CD4-positive, CD25-positive, alpha-beta regulatory T cell (primary cell): ENCODE measurements at regions not wholly inside any gene's neighbourhood (a gene's known extent, or its start where the extent isn't known, plus 50 kb on each side); places are given as distances from the start of the nearest gene placed in this dataset.

Experiments
- ATAC-seq, 2 donors: fragments of 150-1000 bp; cut with Tn5 transposase; one replicate each; pipeline ENCODE4 v1.10.0; 2021; ENCODE audit warnings: low read depth in 2 of 2, moderate number of reproducible peaks in 2 of 2, moderate library complexity in 1 of 2
- DNase-seq, 3 donors: peaks; one replicate each; pipeline versions ENCODE4 v3.0.0 to v3.0.0-alpha.2; 2012 to 2022; ENCODE audit warnings: mixed read lengths in 1 of 3
- H3K27ac ChIP-seq: one replicate; pipeline ENCODE4 v1.7.0; 2013; ENCODE audit warnings: mild to moderate bottlenecking, low read length; ENCODE audit not compliant: insufficient read depth, poor library complexity, severe bottlenecking
- H3K27me3 ChIP-seq: one replicate; pipeline ENCODE4 v1.7.0; 2013; ENCODE audit warnings: low read length; ENCODE audit not compliant: control insufficient read depth, insufficient read depth
- H3K36me3 ChIP-seq: one replicate; pipeline ENCODE4 v1.7.0; 2013; ENCODE audit warnings: mild to moderate bottlenecking, low read length, moderate library complexity; ENCODE audit not compliant: control insufficient read depth, insufficient read depth
- H3K4me1 ChIP-seq: 2 replicates; pipeline ENCODE4 v1.7.0; 2013; ENCODE audit warnings: mild to moderate bottlenecking, low read length; ENCODE audit not compliant: insufficient read depth, control insufficient read depth, poor library complexity, severe bottlenecking
- H3K4me3 ChIP-seq: one replicate; pipeline ENCODE4 v1.7.0; 2013; ENCODE audit warnings: low read depth, mild to moderate bottlenecking, low read length, moderate library complexity
- H3K9me3 ChIP-seq, 2 experiments: 1 replicate in 1 of 2; 2 replicates in 1 of 2; pipeline ENCODE4 v1.7.0; 2013; ENCODE audit warnings: low read length in 2 of 2, mild to moderate bottlenecking in 1 of 2, moderate library complexity in 1 of 2; ENCODE audit not compliant: control insufficient read depth in 2 of 2
- H3K27ac Mint-ChIP-seq, 3 donors: one replicate each; pipeline ENCODE4 v1.8.0; 2020 to 2022; ENCODE audit warnings: mild to moderate bottlenecking in 3 of 3, mixed read lengths in 3 of 3, moderate library complexity in 2 of 3
- H3K27me3 Mint-ChIP-seq: one replicate; pipeline ENCODE4 v1.8.0; 2022; ENCODE audit warnings: mild to moderate bottlenecking, mixed read lengths
- H3K36me3 Mint-ChIP-seq: one replicate; pipeline ENCODE4 v1.8.0; 2020; ENCODE audit warnings: mixed read lengths
- H3K4me1 Mint-ChIP-seq, 4 donors: one replicate each; pipeline ENCODE4 v1.8.0; 2020 to 2022; ENCODE audit warnings: mixed read lengths in 4 of 4, mild to moderate bottlenecking in 1 of 4
- H3K4me3 Mint-ChIP-seq, 4 donors: one replicate each; pipeline ENCODE4 v1.8.0; 2020 to 2022; ENCODE audit warnings: mild to moderate bottlenecking in 4 of 4, mixed read lengths in 4 of 4, moderate library complexity in 3 of 4
- H3K9me3 Mint-ChIP-seq, 7 donors: one replicate each; pipeline ENCODE4 v1.8.0; 2020 to 2022; ENCODE audit warnings: mixed read lengths in 7 of 7, mild to moderate bottlenecking in 3 of 7, moderate library complexity in 2 of 7

GRCh38 chr7:35893649-35894048 is 92.8 kb downstream of the SEPTIN7 start:
- Mint-ChIP-seq H3K4me1 (peaks cover 17 to 24% (median 20%) of the 10 kb centered on the region in 4 donors), H3K27ac (peak overlapping the region in 2 of 3 donors; percentile 5 to 62), H3K9me3 (no peaks in the 10 kb centered on the region), H3K27me3 (no peaks in the 10 kb centered on the region), H3K4me3 (no peak overlapping the region), H3K36me3 (peaks cover 24% of the 10 kb centered on the region)
- ATAC-seq (no peak), DNase-seq (no peak)
- Histone ChIP-seq H3K36me3 (peaks cover 41% of the 10 kb centered on the region), H3K9me3 (no peaks in the 10 kb centered on the region), H3K4me3 (no peak overlapping the region), H3K27me3 (no peaks in the 10 kb centered on the region), H3K4me1 (no peaks in the 10 kb centered on the region), H3K27ac (no peak overlapping the region)

DNA sequence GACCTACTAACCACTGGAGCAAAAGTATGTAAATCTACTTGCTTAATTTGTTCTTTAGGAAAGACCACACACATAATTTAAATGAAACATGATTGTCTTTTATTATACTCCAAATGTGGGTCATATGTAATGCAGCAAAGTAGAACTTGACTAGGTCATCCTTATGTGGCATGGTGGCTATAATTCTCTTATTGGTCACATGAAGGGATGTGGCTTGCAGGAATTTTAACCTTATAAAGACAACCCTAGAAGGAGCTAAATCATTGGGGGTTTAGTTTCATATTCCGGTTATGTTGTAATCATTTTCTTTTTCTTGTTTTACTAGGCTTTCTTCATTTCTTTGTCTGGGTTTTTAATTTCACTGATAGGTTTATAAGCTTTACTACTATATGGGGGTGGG is 93.9 kb downstream of the SEPTIN7 start:
- no peak for ATAC-seq

GRCh38 chr7:35900651-35901050 is 99.8 kb downstream of the SEPTIN7 start:
- Histone ChIP-seq H3K4me1 (no peaks in the 10 kb centered on the region), H3K4me3 (no peak overlapping the region), H3K9me3 (no peaks in the 10 kb centered on the region), H3K27ac (no peak overlapping the region), H3K36me3 (peaks cover 55% of the 10 kb centered on the region), H3K27me3 (no peaks in the 10 kb centered on the region)
- Mint-ChIP-seq H3K27me3 (no peaks in the 10 kb centered on the region), H3K36me3 (peaks cover 22% of the 10 kb centered on the region), H3K27ac (peak overlapping the region in 2 of 3 donors; percentile 11 to 63), H3K4me1 (peaks cover 0 to 5% (median 4%) of the 10 kb centered on the region in 4 donors), H3K9me3 (no peaks in the 10 kb centered on the region), H3K4me3 (no peak overlapping the region)
- ATAC-seq (no peak), DNase-seq (no peak)

More for the DNA sequence above, 93.9 kb downstream of the SEPTIN7 start:
- no peak overlapping the region for H3K4me3 Mint-ChIP-seq
- peaks cover 43% of the 10 kb centered on the region for H3K36me3 ChIP-seq
- H3K27me3 ChIP-seq: no peaks in the 10 kb centered on the region
- no peaks in the 10 kb centered on the region for H3K4me1 ChIP-seq
- no peak overlapping the region for H3K4me3 ChIP-seq
- peak overlapping the region in 2 of 3 donors; percentile 9 to 48 for H3K27ac Mint-ChIP-seq
- H3K4me1 Mint-ChIP-seq: peaks cover 12 to 19% (median 16%) of the 10 kb centered on the region in 4 donors
- no peak for DNase-seq
- H3K9me3 Mint-ChIP-seq: no peaks in the 10 kb centered on the region
- no peak overlapping the region for H3K27ac ChIP-seq
- no peaks in the 10 kb centered on the region for H3K27me3 Mint-ChIP-seq
- peaks cover 20% of the 10 kb centered on the region for H3K36me3 Mint-ChIP-seq
- no peaks in the 10 kb centered on the region for H3K9me3 ChIP-seq

DNA sequence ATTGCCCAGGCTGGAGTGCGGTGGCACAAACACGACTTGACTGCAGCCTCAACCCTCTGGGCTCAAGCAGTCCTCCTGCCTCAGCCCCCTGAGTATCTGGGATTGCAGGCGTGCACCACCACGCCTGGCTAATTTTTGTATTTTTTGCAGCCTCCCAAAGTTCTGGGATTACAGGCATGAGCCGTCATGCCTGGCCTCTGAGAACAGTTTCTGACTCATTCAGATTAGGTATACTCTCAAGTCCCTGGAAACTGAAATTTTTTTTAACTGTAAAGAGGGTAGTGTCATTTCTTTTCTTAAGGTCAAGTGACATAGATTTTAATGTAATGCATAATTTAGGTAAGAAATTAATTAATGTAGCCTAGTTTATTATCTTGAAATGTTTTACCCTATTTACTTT is 104.7 kb downstream of the SEPTIN7 start:
- peaks cover 10% of the 10 kb centered on the region for H3K36me3 Mint-ChIP-seq
- no peak overlapping the region for H3K4me3 ChIP-seq
- H3K27me3 ChIP-seq: no peaks in the 10 kb centered on the region
- ATAC-seq (no peak), DNase-seq (no peak)
- H3K27ac ChIP-seq: no peak overlapping the region
- no peaks in the 10 kb centered on the region for H3K9me3 Mint-ChIP-seq
- H3K27ac Mint-ChIP-seq: no peak overlapping the region
- H3K9me3 ChIP-seq: no peaks in the 10 kb centered on the region
- H3K27me3 Mint-ChIP-seq: no peaks in the 10 kb centered on the region
- H3K4me1 ChIP-seq: no peaks in the 10 kb centered on the region
- peaks cover 27% of the 10 kb centered on the region for H3K36me3 ChIP-seq
- H3K4me3 Mint-ChIP-seq: no peak overlapping the region
- H3K4me1 Mint-ChIP-seq: peaks cover 0 to 12% (median 4%) of the 10 kb centered on the region in 4 donors

GRCh38 chr7:35906191-35906908 is 105.5 kb downstream of the SEPTIN7 start:
- Mint-ChIP-seq H3K9me3 (no peaks in the 10 kb centered on the region), H3K27me3 (no peaks in the 10 kb centered on the region), H3K27ac (peak overlapping the region; percentile 29 to 74 (median 70)), H3K4me3 (no peak overlapping the region), H3K36me3 (peaks cover 12% of the 10 kb centered on the region), H3K4me1 (peaks cover 0 to 12% (median 4%) of the 10 kb centered on the region in 4 donors)
- no peak overlapping the region for H3K27ac ChIP-seq
- no peak overlapping the region for H3K4me3 ChIP-seq
- ATAC-seq (peak; percentile 83 to 84), DNase-seq (peak; percentile 60 to 88 (median 78))
- H3K9me3 ChIP-seq: no peaks in the 10 kb centered on the region
- H3K27me3 ChIP-seq: no peaks in the 10 kb centered on the region
- H3K36me3 ChIP-seq: peaks cover 22% of the 10 kb centered on the region
- H3K4me1 ChIP-seq: no peaks in the 10 kb centered on the region

DNA sequence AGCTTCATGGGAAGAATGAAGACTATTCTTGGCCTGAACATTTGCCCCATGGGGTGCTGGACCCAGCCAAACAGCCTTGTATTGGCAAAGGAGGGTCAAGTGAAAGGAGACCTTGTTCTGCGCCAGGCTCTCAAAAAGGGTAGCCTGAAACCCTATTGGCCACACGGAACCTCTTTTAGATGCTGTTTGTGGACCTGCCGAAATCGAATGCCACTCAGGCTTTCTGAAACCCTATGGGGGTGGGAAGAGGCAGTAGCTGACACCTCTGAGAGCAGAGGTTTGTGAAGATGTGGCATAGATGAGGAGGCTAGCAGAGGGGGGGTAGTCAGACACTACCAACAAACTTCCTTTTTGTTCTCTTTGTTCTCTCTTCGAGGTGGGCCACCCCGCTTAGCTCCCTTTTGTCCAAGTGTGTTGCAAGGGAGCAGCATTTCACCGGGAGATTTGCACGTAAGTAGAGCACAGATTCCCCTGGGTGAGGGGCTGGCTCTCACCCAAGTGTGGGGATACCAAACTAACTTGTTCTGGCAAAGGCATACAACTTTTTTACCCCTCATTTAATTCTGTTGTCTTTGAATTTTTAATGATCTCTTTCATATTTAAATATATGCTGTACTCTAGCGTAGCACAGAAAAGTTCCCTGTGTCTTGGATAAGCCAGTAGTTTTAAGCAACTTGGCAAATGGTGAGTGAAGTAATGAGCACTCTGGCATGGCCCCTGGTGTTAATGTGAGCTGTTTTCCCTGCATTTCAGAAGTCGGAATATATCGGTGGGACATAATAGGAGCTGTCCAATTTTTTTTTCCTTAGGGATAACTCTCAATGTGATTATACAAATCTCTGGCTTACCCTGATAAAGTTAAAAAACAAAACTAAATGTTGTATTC is 107.7 kb downstream of the SEPTIN7 start:
- H3K36me3 ChIP-seq: peaks cover 10% of the 10 kb centered on the region
- no peaks in the 10 kb centered on the region for H3K27me3 Mint-ChIP-seq
- H3K27me3 ChIP-seq: no peaks in the 10 kb centered on the region
- no peak overlapping the region for H3K27ac Mint-ChIP-seq
- H3K36me3 Mint-ChIP-seq: peaks cover 5% of the 10 kb centered on the region
- no peak overlapping the region for H3K27ac ChIP-seq
- H3K4me1 ChIP-seq: no peaks in the 10 kb centered on the region
- DNase-seq (no peak), ATAC-seq (no peak)
- no peaks in the 10 kb centered on the region for H3K9me3 Mint-ChIP-seq
- H3K9me3 ChIP-seq: no peaks in the 10 kb centered on the region
- H3K4me3 ChIP-seq: no peak overlapping the region
- H3K4me3 Mint-ChIP-seq: peak overlapping the region in 1 of 4 donors; percentile 4
- H3K4me1 Mint-ChIP-seq: peaks cover 0 to 12% (median 5%) of the 10 kb centered on the region in 4 donors

- Histone ChIP-seq H3K4me1 (no peaks in the 10 kb centered on the region), H3K9me3 (no peaks in the 10 kb centered on the region), H3K27ac (no peak overlapping the region), H3K36me3 (no peaks in the 10 kb centered on the region), H3K27me3 (no peaks in the 10 kb centered on the region), H3K4me3 (no peak overlapping the region)
- no peaks in the 10 kb centered on the region for H3K9me3 Mint-ChIP-seq
- H3K27ac Mint-ChIP-seq: no peak overlapping the region
- ATAC-seq (no peak), DNase-seq (no peak)
- H3K4me1 Mint-ChIP-seq: peaks cover 0 to 12% (median 5%) of the 10 kb centered on the region in 4 donors
- peaks cover 5% of the 10 kb centered on the region for H3K36me3 Mint-ChIP-seq
- no peak overlapping the region for H3K4me3 Mint-ChIP-seq
- H3K27me3 Mint-ChIP-seq: no peaks in the 10 kb centered on the region
These were observed 109.1 kb downstream of the SEPTIN7 start for GRCh38 chr7:35909870-35910357.
